SK-N-SH (cell line): ENCODE measurements at regions not wholly inside any gene's neighbourhood (a gene's known extent, or its start where the extent isn't known, plus 50 kb on each side); places are given as distances from the start of the nearest gene placed in this dataset.

ENCODE experiments used
- CTCF ChIA-PET: fragments of 300-600, 350-600 bp; formaldehyde crosslinking; extraction: SDS; loops from one replicate; lab custom pipeline; 2021; lab: Yijun Ruan, JAX
- POLR2A ChIA-PET: fragments of 350-600 bp; sonication (Branson Sonifier 250); formaldehyde crosslinking; extraction: SDS; loops from one replicate; lab custom pipeline; 2020; ENCODE audit warnings: antibody characterized with exemption, inconsistent platforms; lab: Yijun Ruan, JAX
- DNase-seq: peaks from one replicate; pipeline ENCODE4 v3.0.0; 2012
- H2AFZ ChIP-seq: fragments of 200-600 bp; sonication (generic); 2 replicates; pipeline ENCODE4 v1.8.1; 2016; ENCODE audit warnings: antibody characterized with exemption, mild to moderate bottlenecking, low read depth
- H3F3A ChIP-seq: fragments of 200-600 bp; sonication (generic); replicated peaks from 2 replicates; pipeline ENCODE3; 2016; ENCODE audit warnings: antibody characterized with exemption, mild to moderate bottlenecking; ENCODE audit not compliant: insufficient read depth
- H3K27ac ChIP-seq, 2 experiments: fragments of 200-500 bp in 1 of 2; fragments of 200-600 bp in 1 of 2; sonication (Bioruptor generic) in 1 of 2; sonication (generic), shearing (Covaris generic) in 1 of 2; 2 replicates each; pipeline versions ENCODE4 v1.5.1 to v1.6.1; 2014 to 2016; ENCODE audit warnings: low read depth in 2 of 2, inconsistent platforms in 1 of 2, low read length in 1 of 2, mild to moderate bottlenecking in 1 of 2, mixed read lengths in 1 of 2
- H3K27me3 ChIP-seq: fragments of 200-600 bp; sonication (generic), shearing (Covaris generic); 2 replicates; pipeline ENCODE4 v1.6.1; 2016; ENCODE audit warnings: mixed run types; ENCODE audit not compliant: insufficient read depth
- H3K36me3 ChIP-seq, 2 experiments: fragments of 200-500 bp in 1 of 2; fragments of 200-600 bp in 1 of 2; sonication (Bioruptor generic) in 1 of 2; sonication (generic) in 1 of 2; replicated peaks in 1 of 2; 2 replicates each; pipeline versions ENCODE3 to v1.5.1; 2014 to 2016; ENCODE audit warnings: low read length in 1 of 2, mild to moderate bottlenecking in 1 of 2; ENCODE audit not compliant: insufficient read depth in 2 of 2, control insufficient read depth in 1 of 2
- H3K4me1 ChIP-seq, 2 experiments: fragments of 200-500 bp in 1 of 2; fragments of 200-600 bp in 1 of 2; sonication (Bioruptor generic) in 1 of 2; sonication (generic), shearing (Covaris generic) in 1 of 2; 2 replicates each; pipeline versions ENCODE4 v1.5.1 to v1.6.1; 2014 to 2016; ENCODE audit warnings: low read depth in 1 of 2, low read length in 1 of 2, mixed run types in 1 of 2; ENCODE audit not compliant: insufficient read depth in 2 of 2, control insufficient read depth in 1 of 2
- H3K4me2 ChIP-seq: fragments of 200-600 bp; sonication (generic), shearing (Covaris generic); 2 replicates; pipeline ENCODE4 v1.6.1; 2017; ENCODE audit warnings: mixed run types
- H3K4me3 ChIP-seq, 2 experiments: fragments of 200-500 bp in 1 of 2; fragments of 200-600 bp in 1 of 2; sonication (Bioruptor generic) in 1 of 2; sonication (generic), shearing (Covaris generic) in 1 of 2; 2 replicates each; pipeline versions ENCODE4 v1.5.1 to v1.8.1; 2014 to 2016; ENCODE audit warnings: low read depth in 2 of 2, inconsistent platforms in 1 of 2, low read length in 1 of 2, mild to moderate bottlenecking in 1 of 2, mixed read lengths in 1 of 2, moderate library complexity in 1 of 2
- H3K79me2 ChIP-seq: fragments of 200-600 bp; sonication (generic); 2 replicates; pipeline ENCODE4 v1.8.1; 2017; ENCODE audit warnings: mild to moderate bottlenecking; ENCODE audit not compliant: insufficient read depth
- H3K9ac ChIP-seq: fragments of 200-600 bp; sonication (generic); 2 replicates; pipeline ENCODE4 v1.6.1; 2017; ENCODE audit warnings: mixed run types
- H3K9me2 ChIP-seq: fragments of 200-600 bp; sonication (generic); 2 replicates; pipeline ENCODE4 v1.6.1; 2017; ENCODE audit warnings: mixed run types
- H3K9me3 ChIP-seq: fragments of 200-600 bp; sonication (generic); 2 replicates; pipeline ENCODE4 v1.6.1; 2017; ENCODE audit warnings: mixed run types, mild to moderate bottlenecking, moderate library complexity
- H4K20me1 ChIP-seq: fragments of 200-600 bp; sonication (generic); 2 replicates; pipeline ENCODE4 v1.6.1; 2017; ENCODE audit warnings: mild to moderate bottlenecking, mixed run types; ENCODE audit not compliant: insufficient read depth
- CHD2 ChIP-seq: fragments of 150-350 bp; IDR thresholded peaks from 2 replicates; pipeline ENCODE4 v1.6.1; 2018; ENCODE audit warnings: low read length; ENCODE audit not compliant: partially characterized antibody
- EP300 ChIP-seq, 2 experiments: IDR thresholded peaks; 2 replicates each; pipeline versions ENCODE4 v1.4.0 to v1.6.1; 2012; ENCODE audit warnings: borderline replicate concordance in 1 of 2, low read depth in 1 of 2, low read length in 1 of 2
- FOSL2 ChIP-seq: IDR thresholded peaks from 2 replicates; pipeline ENCODE4 v1.4.0; 2012; ENCODE audit warnings: low read depth, mild to moderate bottlenecking, moderate library complexity, borderline replicate concordance
- FOXJ3 ChIP-seq: sonication (generic); formaldehyde crosslinking; IDR thresholded peaks from 2 replicates; pipeline ENCODE4 v1.5.1; 2020; ENCODE audit warnings: mild to moderate bottlenecking, missing genetic modification reagents
- FOXM1 ChIP-seq: IDR thresholded peaks from 2 replicates; pipeline ENCODE4 v1.4.0; 2012; ENCODE audit warnings: low read depth, mild to moderate bottlenecking
- GABPA ChIP-seq: IDR thresholded peaks from 2 replicates; pipeline ENCODE4 v1.4.0; 2012; ENCODE audit warnings: low read depth, mild to moderate bottlenecking
- GATA2 ChIP-seq: sonication (generic); formaldehyde crosslinking; IDR thresholded peaks from 2 replicates; pipeline ENCODE4 v1.5.0; 2020; ENCODE audit warnings: mild to moderate bottlenecking, missing genetic modification reagents
- NFIC ChIP-seq: IDR thresholded peaks from 2 replicates; pipeline ENCODE4 v1.4.0; 2012; ENCODE audit warnings: borderline replicate concordance
- NRF1 ChIP-seq: IDR thresholded peaks from 2 replicates; pipeline ENCODE4 v1.6.1; 2012; ENCODE audit warnings: low read depth, mild to moderate bottlenecking, low read length
- POLR2AphosphoS5 ChIP-seq: IDR thresholded peaks from 2 replicates; pipeline ENCODE4 v1.6.1; 2012; ENCODE audit warnings: low read depth, low read length
- RXRA ChIP-seq: IDR thresholded peaks from 2 replicates; pipeline ENCODE4 v1.4.0; 2012; ENCODE audit warnings: low read depth, mild to moderate bottlenecking, borderline replicate concordance
- SMC3 ChIP-seq: IDR thresholded peaks from 2 replicates; pipeline ENCODE4 v1.6.1; 2012; ENCODE audit warnings: low read depth, low read length, improper control_type of control experiment
- TEAD4 ChIP-seq: IDR thresholded peaks from 2 replicates; pipeline ENCODE4 v1.4.0; 2012; ENCODE audit warnings: mild to moderate bottlenecking, borderline replicate concordance; ENCODE audit not compliant: insufficient read depth
- WGBS: methylation state at CpG from one replicate; pipeline ENCODE4 v1.1.6; 2017; ENCODE audit warnings: low lambda C conversion rate; 5-methylcytosine and 5-hydroxymethylcytosine counted together
- TF ChIP-seq, protein P1 (sequence below): fragments of 200-600 bp; sonication (generic); IDR thresholded peaks from 2 replicates; pipeline ENCODE4 v1.6.1; 2017; ENCODE audit warnings: antibody characterized with exemption, mild to moderate bottlenecking, moderate library complexity
- TF ChIP-seq, protein P2 (sequence below): fragments of 150-350 bp; IDR thresholded peaks from 2 replicates; pipeline ENCODE4 v1.6.1; 2017; ENCODE audit warnings: antibody characterized with exemption, low read length, low read depth, borderline replicate concordance
- TF ChIP-seq, protein P3 (sequence below): IDR thresholded peaks from 2 replicates; pipeline ENCODE4 v1.6.1; 2012; ENCODE audit warnings: mild to moderate bottlenecking, low read depth, low read length, moderate library complexity
- TF ChIP-seq, protein P4 (sequence below): IDR thresholded peaks from 2 replicates; pipeline ENCODE4 v1.4.0; 2012; ENCODE audit warnings: low read depth, borderline replicate concordance
- TF ChIP-seq, protein P5 (sequence below): IDR thresholded peaks from 2 replicates; pipeline ENCODE4; 2012

DNA sequence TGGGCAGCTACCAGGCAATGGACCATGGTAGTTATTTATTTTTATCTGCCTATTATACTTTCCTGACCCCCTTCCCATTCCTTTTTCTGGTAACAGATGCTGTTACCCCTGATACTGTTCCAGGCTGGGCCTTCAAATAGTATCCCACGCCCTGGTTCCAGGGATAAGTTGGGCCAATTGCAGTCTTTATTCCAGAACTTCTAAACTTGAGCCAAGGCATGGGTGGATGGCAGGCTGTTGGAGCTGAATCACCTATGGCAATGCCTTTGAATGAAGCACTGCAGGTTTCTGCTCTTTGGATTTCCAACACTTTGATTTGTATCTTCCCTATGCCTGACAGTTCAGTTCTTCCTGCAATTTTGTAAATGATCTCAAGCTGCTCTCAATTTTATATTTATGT is 99.2 kb upstream of the LHCGR start:
- Histone ChIP-seq H3K9me3 (no peaks in the 10 kb centered on the region), H4K20me1 (no peaks in the 10 kb centered on the region), H3K36me3 (no peaks in the 10 kb centered on the region), H3K27ac (no peak overlapping the region), H3F3A (peaks cover under 1% of the 10 kb centered on the region), H3K79me2 (no peaks in the 10 kb centered on the region), H2AFZ (no peak overlapping the region), H3K27me3 (no peaks in the 10 kb centered on the region), H3K9me2 (no peaks in the 10 kb centered on the region), H3K4me2 (no peak overlapping the region), H3K4me3 (no peak overlapping the region), H3K4me1 (no peaks in the 10 kb centered on the region; a peak in 1 of 4 replicates), H3K9ac (no peak overlapping the region)
- CTCF ChIA-PET, result no interaction called here
- TF ChIP-seq, protein P1, sequence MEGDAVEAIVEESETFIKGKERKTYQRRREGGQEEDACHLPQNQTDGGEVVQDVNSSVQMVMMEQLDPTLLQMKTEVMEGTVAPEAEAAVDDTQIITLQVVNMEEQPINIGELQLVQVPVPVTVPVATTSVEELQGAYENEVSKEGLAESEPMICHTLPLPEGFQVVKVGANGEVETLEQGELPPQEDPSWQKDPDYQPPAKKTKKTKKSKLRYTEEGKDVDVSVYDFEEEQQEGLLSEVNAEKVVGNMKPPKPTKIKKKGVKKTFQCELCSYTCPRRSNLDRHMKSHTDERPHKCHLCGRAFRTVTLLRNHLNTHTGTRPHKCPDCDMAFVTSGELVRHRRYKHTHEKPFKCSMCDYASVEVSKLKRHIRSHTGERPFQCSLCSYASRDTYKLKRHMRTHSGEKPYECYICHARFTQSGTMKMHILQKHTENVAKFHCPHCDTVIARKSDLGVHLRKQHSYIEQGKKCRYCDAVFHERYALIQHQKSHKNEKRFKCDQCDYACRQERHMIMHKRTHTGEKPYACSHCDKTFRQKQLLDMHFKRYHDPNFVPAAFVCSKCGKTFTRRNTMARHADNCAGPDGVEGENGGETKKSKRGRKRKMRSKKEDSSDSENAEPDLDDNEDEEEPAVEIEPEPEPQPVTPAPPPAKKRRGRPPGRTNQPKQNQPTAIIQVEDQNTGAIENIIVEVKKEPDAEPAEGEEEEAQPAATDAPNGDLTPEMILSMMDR, result no peak
- TF ChIP-seq FOXJ3, result no peak
- TF ChIP-seq FOXM1, result no peak
- TF ChIP-seq NRF1, result no peak
- no peak for TF ChIP-seq EP300 (IDR thresholded peaks at IDR 0.05; ENCODE audit: borderline replicate concordance in 1 of 2, low read depth in 1 of 2, low read length in 1 of 2)
- TF ChIP-seq POLR2AphosphoS5, result no peak
- TF ChIP-seq RXRA, result no peak
- no peak for TF ChIP-seq GATA2 (CRISPR knock-in tag)
- TF ChIP-seq, protein P2, sequence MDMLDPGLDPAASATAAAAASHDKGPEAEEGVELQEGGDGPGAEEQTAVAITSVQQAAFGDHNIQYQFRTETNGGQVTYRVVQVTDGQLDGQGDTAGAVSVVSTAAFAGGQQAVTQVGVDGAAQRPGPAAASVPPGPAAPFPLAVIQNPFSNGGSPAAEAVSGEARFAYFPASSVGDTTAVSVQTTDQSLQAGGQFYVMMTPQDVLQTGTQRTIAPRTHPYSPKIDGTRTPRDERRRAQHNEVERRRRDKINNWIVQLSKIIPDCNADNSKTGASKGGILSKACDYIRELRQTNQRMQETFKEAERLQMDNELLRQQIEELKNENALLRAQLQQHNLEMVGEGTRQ, result no peak
- no peak for TF ChIP-seq NFIC
- no peak for TF ChIP-seq CHD2
- TF ChIP-seq, protein P3, sequence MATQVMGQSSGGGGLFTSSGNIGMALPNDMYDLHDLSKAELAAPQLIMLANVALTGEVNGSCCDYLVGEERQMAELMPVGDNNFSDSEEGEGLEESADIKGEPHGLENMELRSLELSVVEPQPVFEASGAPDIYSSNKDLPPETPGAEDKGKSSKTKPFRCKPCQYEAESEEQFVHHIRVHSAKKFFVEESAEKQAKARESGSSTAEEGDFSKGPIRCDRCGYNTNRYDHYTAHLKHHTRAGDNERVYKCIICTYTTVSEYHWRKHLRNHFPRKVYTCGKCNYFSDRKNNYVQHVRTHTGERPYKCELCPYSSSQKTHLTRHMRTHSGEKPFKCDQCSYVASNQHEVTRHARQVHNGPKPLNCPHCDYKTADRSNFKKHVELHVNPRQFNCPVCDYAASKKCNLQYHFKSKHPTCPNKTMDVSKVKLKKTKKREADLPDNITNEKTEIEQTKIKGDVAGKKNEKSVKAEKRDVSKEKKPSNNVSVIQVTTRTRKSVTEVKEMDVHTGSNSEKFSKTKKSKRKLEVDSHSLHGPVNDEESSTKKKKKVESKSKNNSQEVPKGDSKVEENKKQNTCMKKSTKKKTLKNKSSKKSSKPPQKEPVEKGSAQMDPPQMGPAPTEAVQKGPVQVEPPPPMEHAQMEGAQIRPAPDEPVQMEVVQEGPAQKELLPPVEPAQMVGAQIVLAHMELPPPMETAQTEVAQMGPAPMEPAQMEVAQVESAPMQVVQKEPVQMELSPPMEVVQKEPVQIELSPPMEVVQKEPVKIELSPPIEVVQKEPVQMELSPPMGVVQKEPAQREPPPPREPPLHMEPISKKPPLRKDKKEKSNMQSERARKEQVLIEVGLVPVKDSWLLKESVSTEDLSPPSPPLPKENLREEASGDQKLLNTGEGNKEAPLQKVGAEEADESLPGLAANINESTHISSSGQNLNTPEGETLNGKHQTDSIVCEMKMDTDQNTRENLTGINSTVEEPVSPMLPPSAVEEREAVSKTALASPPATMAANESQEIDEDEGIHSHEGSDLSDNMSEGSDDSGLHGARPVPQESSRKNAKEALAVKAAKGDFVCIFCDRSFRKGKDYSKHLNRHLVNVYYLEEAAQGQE, result no peak
- TF ChIP-seq GABPA, result no peak
- TF ChIP-seq, protein P4, sequence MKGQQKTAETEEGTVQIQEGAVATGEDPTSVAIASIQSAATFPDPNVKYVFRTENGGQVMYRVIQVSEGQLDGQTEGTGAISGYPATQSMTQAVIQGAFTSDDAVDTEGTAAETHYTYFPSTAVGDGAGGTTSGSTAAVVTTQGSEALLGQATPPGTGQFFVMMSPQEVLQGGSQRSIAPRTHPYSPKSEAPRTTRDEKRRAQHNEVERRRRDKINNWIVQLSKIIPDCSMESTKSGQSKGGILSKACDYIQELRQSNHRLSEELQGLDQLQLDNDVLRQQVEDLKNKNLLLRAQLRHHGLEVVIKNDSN, result no peak
- TF ChIP-seq SMC3, result no peak
- TF ChIP-seq FOSL2, result no peak
- TF ChIP-seq, protein P5, sequence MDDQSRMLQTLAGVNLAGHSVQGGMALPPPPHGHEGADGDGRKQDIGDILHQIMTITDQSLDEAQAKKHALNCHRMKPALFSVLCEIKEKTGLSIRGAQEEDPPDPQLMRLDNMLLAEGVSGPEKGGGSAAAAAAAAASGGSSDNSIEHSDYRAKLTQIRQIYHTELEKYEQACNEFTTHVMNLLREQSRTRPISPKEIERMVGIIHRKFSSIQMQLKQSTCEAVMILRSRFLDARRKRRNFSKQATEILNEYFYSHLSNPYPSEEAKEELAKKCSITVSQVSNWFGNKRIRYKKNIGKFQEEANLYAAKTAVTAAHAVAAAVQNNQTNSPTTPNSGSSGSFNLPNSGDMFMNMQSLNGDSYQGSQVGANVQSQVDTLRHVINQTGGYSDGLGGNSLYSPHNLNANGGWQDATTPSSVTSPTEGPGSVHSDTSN, result no peak
- TF ChIP-seq TEAD4, result no peak
- no peak for DNase-seq
- WGBS, result 30% methylated on average over 1 of the region's 1 CpG
- POLR2A ChIA-PET, result no interaction called here
